ENCODE measurements at regions not wholly inside any gene's neighbourhood (a gene's known extent, or its start where the extent isn't known, plus 50 kb on each side); places are given as distances from the start of the nearest gene placed in this dataset.

- peak overlapping the region; percentile 83 for H3K27ac ChIP-seq
- CTCF ChIA-PET: no interaction called here
- TF ChIP-seq, protein P1, sequence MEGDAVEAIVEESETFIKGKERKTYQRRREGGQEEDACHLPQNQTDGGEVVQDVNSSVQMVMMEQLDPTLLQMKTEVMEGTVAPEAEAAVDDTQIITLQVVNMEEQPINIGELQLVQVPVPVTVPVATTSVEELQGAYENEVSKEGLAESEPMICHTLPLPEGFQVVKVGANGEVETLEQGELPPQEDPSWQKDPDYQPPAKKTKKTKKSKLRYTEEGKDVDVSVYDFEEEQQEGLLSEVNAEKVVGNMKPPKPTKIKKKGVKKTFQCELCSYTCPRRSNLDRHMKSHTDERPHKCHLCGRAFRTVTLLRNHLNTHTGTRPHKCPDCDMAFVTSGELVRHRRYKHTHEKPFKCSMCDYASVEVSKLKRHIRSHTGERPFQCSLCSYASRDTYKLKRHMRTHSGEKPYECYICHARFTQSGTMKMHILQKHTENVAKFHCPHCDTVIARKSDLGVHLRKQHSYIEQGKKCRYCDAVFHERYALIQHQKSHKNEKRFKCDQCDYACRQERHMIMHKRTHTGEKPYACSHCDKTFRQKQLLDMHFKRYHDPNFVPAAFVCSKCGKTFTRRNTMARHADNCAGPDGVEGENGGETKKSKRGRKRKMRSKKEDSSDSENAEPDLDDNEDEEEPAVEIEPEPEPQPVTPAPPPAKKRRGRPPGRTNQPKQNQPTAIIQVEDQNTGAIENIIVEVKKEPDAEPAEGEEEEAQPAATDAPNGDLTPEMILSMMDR (conservative IDR thresholded peaks at IDR 0.05; ENCODE audit: low read depth): no peak
- no peak for DNase-seq (ENCODE audit: low spot score)
- POLR2A ChIA-PET (ENCODE audit: low non-redundant PET): no interaction called here
Measured at GRCh38 chr1:232223183-232223708, 406.7 kb downstream of the SIPA1L2 start.

DNA sequence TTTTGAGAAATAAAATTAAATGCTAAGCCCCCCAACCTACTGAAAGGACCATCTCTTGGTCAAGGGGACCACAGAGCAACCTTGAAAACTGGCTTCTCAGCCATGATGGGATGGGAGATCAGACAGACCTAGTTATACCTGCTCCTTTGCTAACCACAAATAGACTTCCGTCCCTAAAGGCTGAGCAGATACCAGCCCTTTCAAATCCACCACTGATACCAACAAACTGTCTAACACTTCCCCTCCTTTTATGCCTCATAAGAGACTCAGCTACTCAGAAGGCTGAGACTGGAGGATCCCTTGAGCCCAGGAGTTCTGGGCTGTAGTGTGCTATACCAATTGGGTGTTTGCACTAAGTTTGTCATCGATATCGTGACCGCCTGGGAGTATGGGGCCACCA is 407.3 kb downstream of the SIPA1L2 start:
- TF ChIP-seq, protein P1 (conservative IDR thresholded peaks at IDR 0.05; ENCODE audit: low read depth): no peak
- CTCF ChIA-PET: no interaction called here
- peak overlapping the region; percentile 83 for H3K27ac ChIP-seq
- no peak for DNase-seq (ENCODE audit: low spot score)
- POLR2A ChIA-PET (ENCODE audit: low non-redundant PET): no interaction called here

- peak; percentile 91 for DNase-seq (ENCODE audit: low spot score)
- TF ChIP-seq, protein P1 (conservative IDR thresholded peaks at IDR 0.05; ENCODE audit: low read depth): no peak
- peak overlapping the region; percentile 83 for H3K27ac ChIP-seq
- ChIA-PET POLR2A (ENCODE audit: low non-redundant PET) (no interaction called here), CTCF (interaction anchor here (0.5 to 0.9 kb wide), 2 partner anchors 50 to 287 kb away, joined by 4 to 6 read pairs; no protein-coding TSS in a partner anchor)
Measured at GRCh38 chr1:232221802-232222499, 408.0 kb downstream of the SIPA1L2 start.

GRCh38 chr1:232218955-232219865 is 410.7 kb downstream of the SIPA1L2 start:
- CTCF ChIA-PET: no interaction called here
- no peak for DNase-seq (ENCODE audit: low spot score)
- TF ChIP-seq, protein P1 (conservative IDR thresholded peaks at IDR 0.05; ENCODE audit: low read depth): no peak
- POLR2A ChIA-PET (ENCODE audit: low non-redundant PET): no interaction called here
- peak overlapping the region; percentile 73 for H3K27ac ChIP-seq

- TF ChIP-seq, protein P1 (conservative IDR thresholded peaks at IDR 0.05; ENCODE audit: low read depth): no peak
- CTCF ChIA-PET: no interaction called here
- H3K27ac ChIP-seq: no peak overlapping the region
Measured at GRCh38 chr1:232213928-232214327, 416.0 kb downstream of the SIPA1L2 start.

GRCh38 chr1:232212253-232212652 is 417.7 kb downstream of the SIPA1L2 start:
- no peak overlapping the region for H3K27ac ChIP-seq
- ChIA-PET CTCF (interaction anchor here (0.6 to 0.8 kb wide), 4 partner anchors 20 to 1632 kb away, joined by 3 to 5 read pairs (median 4); no protein-coding TSS in a partner anchor), POLR2A (ENCODE audit: low non-redundant PET) (no interaction called here)
- no peak for DNase-seq (ENCODE audit: low spot score)
- TF ChIP-seq, protein P1 (conservative IDR thresholded peaks at IDR 0.05; ENCODE audit: low read depth): no peak

More at GRCh38 chr1:232213928-232214327, 416.0 kb downstream of the SIPA1L2 start:
- DNase-seq (ENCODE audit: low spot score): no peak
- POLR2A ChIA-PET (ENCODE audit: low non-redundant PET): no interaction called here
